Activated naive CD8-positive, alpha-beta T cell treated with anti-CD3 and anti-CD28 coated beads, Interleukin-2, amount 10 ng/mL, durations not matched to agents 7 days and 5 days (primary cell): ENCODE measurements at regions not wholly inside any gene's neighbourhood (a gene's known extent, or its start where the extent isn't known, plus 50 kb on each side); places are given as distances from the start of the nearest gene placed in this dataset.

Experiments
- ATAC-seq: fragments of 150-1000 bp; cut with Tn5 transposase; one replicate; pipeline ENCODE4 v1.10.0; 2021; ENCODE audit warnings: low read depth, moderate library complexity
- POLR2A ChIA-PET: fragments of 350-600 bp; sonication (Branson Sonifier 250); formaldehyde crosslinking; loops from one replicate; lab custom pipeline; 2021; ENCODE audit warnings: antibody characterized with exemption; lab: Charles Lee
- DNase-seq: peaks from one replicate; pipeline ENCODE4 v3.0.0; 2021
- H3K27ac Mint-ChIP-seq: one replicate; pipeline ENCODE4 v1.8.0; 2022; ENCODE audit warnings: mild to moderate bottlenecking, mixed read lengths
- H3K27me3 Mint-ChIP-seq: one replicate; pipeline ENCODE4 v1.8.0; 2022; ENCODE audit warnings: mild to moderate bottlenecking, moderate library complexity, mixed read lengths
- H3K36me3 Mint-ChIP-seq: one replicate; pipeline ENCODE4 v1.8.0; 2021; ENCODE audit warnings: mild to moderate bottlenecking, mixed read lengths
- H3K4me1 Mint-ChIP-seq: one replicate; pipeline ENCODE4 v1.8.0; 2021; ENCODE audit warnings: mixed read lengths
- H3K4me3 Mint-ChIP-seq: one replicate; pipeline ENCODE4 v1.8.0; 2022; ENCODE audit warnings: mild to moderate bottlenecking, moderate library complexity, mixed read lengths
- H3K9me3 Mint-ChIP-seq: one replicate; pipeline ENCODE4 v1.8.0; 2021; ENCODE audit warnings: mixed read lengths

DNA sequence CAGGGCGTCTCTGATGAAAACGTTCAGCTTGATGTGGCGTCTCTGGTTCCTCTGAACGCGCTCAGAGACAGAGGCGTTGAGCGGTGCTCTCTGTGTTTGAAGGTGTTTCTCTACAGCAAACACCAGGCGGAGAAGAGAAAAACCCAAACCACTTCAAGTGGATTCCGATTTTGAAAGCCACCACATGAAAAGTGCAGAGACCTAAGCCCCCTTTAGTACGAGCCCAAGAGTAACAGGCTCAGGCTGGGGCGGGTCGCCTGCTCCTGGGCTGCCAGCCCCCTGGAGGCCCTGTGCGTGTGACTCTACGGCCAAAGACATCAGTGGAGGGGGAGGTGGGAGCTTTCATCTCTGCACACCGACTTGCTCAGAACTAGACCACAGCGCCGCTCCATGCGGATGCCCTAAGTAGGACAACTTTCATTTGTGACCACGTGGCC lies 328.4 kb downstream of the MAF start:
- DNase-seq (peak; percentile 76), ATAC-seq (peak; percentile 87)
- peak overlapping the region; percentile 92 for H3K27ac Mint-ChIP-seq
- H3K4me1 Mint-ChIP-seq = peaks cover 64% of the 10 kb centered on the region
- H3K4me3 Mint-ChIP-seq = peak overlapping the region; percentile 74
- POLR2A ChIA-PET = interaction anchor here (0.7 to 0.9 kb wide), 4 partner anchors 9 to 182 kb away, joined by 3 read pairs; no protein-coding TSS in a partner anchor
- H3K27me3 Mint-ChIP-seq = peaks cover 32% of the 10 kb centered on the region
- no peaks in the 10 kb centered on the region for H3K36me3 Mint-ChIP-seq
- H3K9me3 Mint-ChIP-seq = peaks cover 5% of the 10 kb centered on the region

DNA sequence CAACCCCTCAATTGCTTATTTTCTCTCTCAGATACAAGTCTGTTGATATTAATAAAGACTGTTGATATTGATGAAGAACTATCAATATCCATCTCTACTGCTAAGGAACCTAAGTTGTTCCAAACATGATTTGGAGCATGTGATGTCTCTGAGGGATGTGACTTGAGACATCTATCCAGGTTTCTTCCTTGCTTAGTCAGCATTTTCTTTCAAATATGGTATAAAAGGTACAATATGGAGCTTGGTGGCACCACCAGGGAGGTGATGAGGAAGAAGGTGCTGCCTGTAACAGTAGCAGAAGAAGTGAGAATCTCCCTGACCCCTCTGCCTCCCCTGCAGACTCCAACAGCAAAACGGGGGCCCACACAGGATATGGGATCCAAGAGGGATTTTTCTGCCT lies 329.0 kb downstream of the MAF start:
- Mint-ChIP-seq H3K4me1 (peaks cover 68% of the 10 kb centered on the region), H3K27ac (peak overlapping the region; percentile 92), H3K4me3 (peak overlapping the region; percentile 74), H3K27me3 (peaks cover 29% of the 10 kb centered on the region), H3K36me3 (no peaks in the 10 kb centered on the region), H3K9me3 (peaks cover 5% of the 10 kb centered on the region)
- DNase-seq (no peak), ATAC-seq (no peak)
- POLR2A ChIA-PET = interaction anchor here (0.7 to 0.9 kb wide), 4 partner anchors 8 to 329 kb away, joined by 3 to 7 read pairs (median 3); partner anchors contain the start of gene MAF

DNA sequence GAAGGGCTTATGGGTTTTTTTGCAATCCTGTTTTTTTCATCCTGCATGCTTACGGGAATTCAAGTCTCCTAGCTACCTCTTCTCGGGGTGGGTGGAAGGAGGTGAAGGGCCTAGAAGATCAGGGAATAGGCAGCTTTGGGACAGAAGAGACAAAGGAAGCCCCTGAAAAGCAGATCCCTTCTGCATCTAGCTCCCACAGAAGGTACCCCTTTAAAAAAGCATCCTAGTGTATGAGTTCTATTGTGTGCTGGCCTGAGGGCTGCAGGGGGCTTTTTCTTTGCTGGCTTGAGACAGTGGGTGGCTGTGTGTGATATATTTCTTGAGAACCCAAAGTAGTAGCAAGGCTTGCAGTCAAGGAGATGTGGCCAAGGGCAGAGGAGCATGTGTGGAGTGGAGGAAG lies 330.5 kb downstream of the MAF start:
- Mint-ChIP-seq H3K27me3 (peaks cover 34% of the 10 kb centered on the region), H3K9me3 (peaks cover 5% of the 10 kb centered on the region), H3K4me3 (peak overlapping the region; percentile 72), H3K36me3 (no peaks in the 10 kb centered on the region), H3K27ac (peak overlapping the region; percentile 28), H3K4me1 (peaks cover 68% of the 10 kb centered on the region)
- no peak for DNase-seq
- ATAC-seq = no peak
- POLR2A ChIA-PET = interaction anchor here (1.0 to 1.5 kb wide), 2 partner anchors 8 to 51 kb away, joined by 3 to 5 read pairs; no protein-coding TSS in a partner anchor

DNA sequence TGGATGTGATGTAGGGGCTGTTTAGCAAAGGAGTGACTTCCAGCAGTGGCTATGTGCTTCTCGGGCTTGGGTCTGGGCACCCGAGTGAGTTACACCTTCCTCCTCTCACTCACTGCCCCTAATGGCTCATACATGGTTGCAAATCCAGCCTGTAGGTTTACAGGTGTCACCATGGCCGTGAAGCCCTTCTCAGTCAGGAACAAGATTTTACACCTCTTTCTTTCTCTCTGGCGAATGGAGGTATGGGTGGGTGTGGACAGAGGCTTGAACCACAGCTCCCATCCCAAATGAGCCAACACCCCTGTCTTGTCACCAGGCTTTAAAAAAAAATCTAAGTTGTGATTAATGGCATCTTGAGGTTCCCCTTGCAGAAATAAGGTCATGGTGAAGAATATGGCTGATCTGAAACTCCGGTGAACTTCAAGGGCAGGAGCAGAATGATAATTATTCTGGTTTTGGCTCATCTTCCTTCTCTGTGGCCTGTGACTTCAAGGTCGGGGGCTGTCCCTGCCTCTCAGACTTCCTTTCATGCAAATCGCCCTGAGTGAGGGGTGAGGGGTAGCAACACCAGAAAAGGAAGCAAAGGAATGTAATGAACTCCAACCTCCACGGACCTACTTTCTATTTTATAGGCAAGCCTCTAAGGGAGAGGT lies 331.2 kb downstream of the MAF start:
- Mint-ChIP-seq H3K36me3 (no peaks in the 10 kb centered on the region), H3K27ac (peak overlapping the region; percentile 81), H3K4me3 (peak overlapping the region; percentile 72), H3K4me1 (peaks cover 63% of the 10 kb centered on the region), H3K27me3 (peaks cover 35% of the 10 kb centered on the region), H3K9me3 (peaks cover 8% of the 10 kb centered on the region)
- DNase-seq = peak; percentile 43
- ATAC-seq = peak; percentile 55
- POLR2A ChIA-PET = interaction anchor here (1.0 to 1.5 kb wide), 2 partner anchors 9 to 50 kb away, joined by 3 to 5 read pairs; no protein-coding TSS in a partner anchor

DNA sequence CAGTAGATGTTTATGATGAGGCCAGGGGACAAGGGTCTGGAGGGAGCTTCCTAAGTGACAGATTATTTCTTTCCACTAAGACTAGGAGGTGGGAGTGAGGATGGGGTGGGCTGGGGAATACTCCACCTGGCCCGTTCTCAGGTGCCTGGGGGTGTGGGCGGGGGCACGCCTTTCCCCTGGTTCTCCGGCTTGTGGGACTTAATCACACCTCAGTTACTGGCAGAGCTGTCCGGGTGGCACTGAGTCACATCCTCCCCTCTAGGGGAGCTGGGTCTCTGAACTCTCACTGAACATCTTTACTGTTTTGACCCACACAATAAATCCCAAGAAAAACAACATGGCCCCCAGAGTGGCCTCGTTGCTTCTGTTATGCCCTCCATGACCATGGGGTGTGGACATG lies 332.8 kb downstream of the MAF start:
- peaks cover 11% of the 10 kb centered on the region for H3K9me3 Mint-ChIP-seq
- peaks cover 55% of the 10 kb centered on the region for H3K4me1 Mint-ChIP-seq
- DNase-seq = no peak
- peak overlapping the region; percentile 22 for H3K27ac Mint-ChIP-seq
- H3K4me3 Mint-ChIP-seq = no peak overlapping the region
- no peaks in the 10 kb centered on the region for H3K36me3 Mint-ChIP-seq
- H3K27me3 Mint-ChIP-seq = peaks cover 42% of the 10 kb centered on the region
- POLR2A ChIA-PET = no interaction called here
- ATAC-seq = no peak

DNA sequence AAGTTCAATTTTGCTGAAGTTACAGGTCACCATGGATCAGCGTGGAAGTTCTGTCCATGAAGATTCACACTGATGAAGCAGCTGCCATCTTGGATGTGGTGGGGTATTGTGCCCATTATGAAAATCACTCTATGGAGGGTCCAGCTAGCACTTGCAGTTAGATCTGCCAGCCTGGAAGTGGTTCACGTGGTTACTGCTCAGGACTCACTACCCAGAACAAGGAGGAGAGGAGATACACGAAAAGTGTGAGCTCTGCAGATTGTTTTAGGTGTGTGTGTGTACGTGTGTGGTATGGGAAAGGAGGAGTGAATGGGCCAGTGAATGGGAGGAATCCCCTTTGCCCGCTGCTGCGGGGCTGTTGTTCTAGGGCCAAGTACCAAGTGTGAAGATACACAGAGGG lies 333.4 kb downstream of the MAF start:
- H3K9me3 Mint-ChIP-seq = peaks cover 11% of the 10 kb centered on the region
- ATAC-seq (no peak), DNase-seq (no peak)
- H3K4me3 Mint-ChIP-seq = peak overlapping the region; percentile 7
- POLR2A ChIA-PET = no interaction called here
- no peaks in the 10 kb centered on the region for H3K36me3 Mint-ChIP-seq
- peaks cover 50% of the 10 kb centered on the region for H3K4me1 Mint-ChIP-seq
- no peak overlapping the region for H3K27ac Mint-ChIP-seq
- H3K27me3 Mint-ChIP-seq = peaks cover 48% of the 10 kb centered on the region

DNA sequence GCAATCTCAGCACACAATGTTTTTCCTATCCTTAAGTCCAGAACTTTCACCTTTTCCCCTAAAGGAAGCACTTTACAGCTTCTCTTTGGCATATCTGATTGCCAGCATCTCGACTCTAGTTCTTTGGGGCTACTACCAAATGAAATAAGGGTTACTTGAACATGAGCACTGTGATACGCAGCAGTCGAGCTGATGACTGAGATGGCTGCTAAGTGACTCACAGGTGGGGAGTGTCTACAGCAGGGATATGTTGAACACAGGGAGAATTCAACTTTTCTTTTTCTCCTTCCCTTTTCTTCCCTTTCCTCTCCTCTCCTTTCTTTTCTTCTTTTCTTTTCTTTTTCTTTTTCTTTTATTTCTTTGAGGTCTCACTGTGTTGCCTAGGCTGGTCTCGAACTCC lies 334.8 kb downstream of the MAF start:
- no peak for ATAC-seq
- no peak for DNase-seq
- Mint-ChIP-seq H3K9me3 (peaks cover 11% of the 10 kb centered on the region), H3K36me3 (no peaks in the 10 kb centered on the region), H3K4me1 (peaks cover 39% of the 10 kb centered on the region), H3K27me3 (peaks cover 53% of the 10 kb centered on the region), H3K4me3 (no peak overlapping the region), H3K27ac (no peak overlapping the region)
- POLR2A ChIA-PET = no interaction called here

DNA sequence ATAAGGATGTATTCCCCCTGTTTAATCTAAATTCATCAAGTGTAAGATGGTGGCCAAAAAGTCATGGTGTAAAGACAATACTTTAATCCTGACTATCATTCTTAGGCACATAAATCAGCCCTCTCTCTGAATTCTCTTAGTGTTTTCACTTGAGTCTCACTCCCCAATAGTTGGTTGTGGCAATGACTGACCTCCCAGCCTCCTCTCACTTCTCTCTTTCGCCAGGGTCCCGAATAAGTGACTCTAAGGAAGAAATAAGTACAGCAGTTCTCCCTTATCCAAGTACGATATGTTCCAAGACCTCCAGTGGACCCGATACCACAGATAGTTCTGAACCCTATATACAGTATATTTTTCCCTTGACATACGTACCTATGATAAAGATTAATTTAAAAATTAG lies 335.3 kb downstream of the MAF start:
- POLR2A ChIA-PET = no interaction called here
- Mint-ChIP-seq H3K36me3 (no peaks in the 10 kb centered on the region), H3K27me3 (peaks cover 55% of the 10 kb centered on the region)

DNA sequence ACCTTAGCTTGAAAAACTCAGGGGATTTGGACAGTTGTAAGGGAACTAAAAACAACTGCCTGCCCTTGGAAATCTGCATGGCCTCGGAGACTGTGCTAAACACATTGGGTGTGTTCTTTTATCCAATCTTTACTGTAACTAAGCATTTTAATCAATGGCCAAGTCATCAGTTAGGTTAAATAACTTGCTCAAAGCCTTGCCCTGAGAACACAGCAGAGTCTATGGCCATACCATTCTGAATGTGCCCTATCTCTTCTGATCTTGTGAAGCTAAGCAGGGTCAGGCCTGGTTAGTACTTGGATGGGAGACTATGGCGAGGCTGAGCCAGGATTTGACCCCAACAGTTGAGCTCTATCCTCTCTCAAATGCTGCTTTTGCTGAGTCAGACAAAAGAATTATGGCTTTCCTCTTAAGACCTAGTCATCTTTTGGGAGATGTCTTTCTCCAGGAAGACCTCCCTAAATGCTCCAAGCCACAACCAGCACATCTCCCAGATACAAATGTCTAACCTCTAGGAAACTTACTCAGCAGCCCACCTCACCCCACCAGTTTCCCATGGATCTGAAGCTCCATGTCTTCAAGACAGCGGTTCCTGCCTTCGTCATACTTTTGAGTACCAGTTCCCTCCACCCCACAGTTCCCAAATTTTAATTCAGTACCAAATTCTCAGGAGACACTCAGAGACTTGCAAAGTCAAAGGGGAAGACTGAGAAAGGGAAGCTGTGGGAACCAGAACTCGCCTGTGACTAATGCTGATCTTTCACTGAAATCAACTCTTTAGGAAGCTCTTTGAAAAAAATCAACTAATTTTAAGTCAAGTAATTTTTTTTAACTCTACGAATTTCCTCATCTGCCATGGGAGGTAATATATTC lies 336.1 kb downstream of the MAF start:
- H3K4me1 Mint-ChIP-seq = peaks cover 27% of the 10 kb centered on the region
- H3K27me3 Mint-ChIP-seq = peaks cover 57% of the 10 kb centered on the region
- ATAC-seq (no peak), DNase-seq (no peak)
- no peaks in the 10 kb centered on the region for H3K36me3 Mint-ChIP-seq
- H3K4me3 Mint-ChIP-seq = no peak overlapping the region
- H3K27ac Mint-ChIP-seq = no peak overlapping the region
- POLR2A ChIA-PET = interaction anchor here (0.6 kb wide), 1 partner anchor 337 kb away, joined by 3 read pairs; no protein-coding TSS in a partner anchor
- H3K9me3 Mint-ChIP-seq = peaks cover 11% of the 10 kb centered on the region

More for the DNA sequence above, 335.3 kb downstream of the MAF start:
- Mint-ChIP-seq H3K9me3 (peaks cover 11% of the 10 kb centered on the region), H3K4me3 (no peak overlapping the region), H3K4me1 (peaks cover 34% of the 10 kb centered on the region), H3K27ac (no peak overlapping the region)
- DNase-seq (no peak), ATAC-seq (no peak)

DNA sequence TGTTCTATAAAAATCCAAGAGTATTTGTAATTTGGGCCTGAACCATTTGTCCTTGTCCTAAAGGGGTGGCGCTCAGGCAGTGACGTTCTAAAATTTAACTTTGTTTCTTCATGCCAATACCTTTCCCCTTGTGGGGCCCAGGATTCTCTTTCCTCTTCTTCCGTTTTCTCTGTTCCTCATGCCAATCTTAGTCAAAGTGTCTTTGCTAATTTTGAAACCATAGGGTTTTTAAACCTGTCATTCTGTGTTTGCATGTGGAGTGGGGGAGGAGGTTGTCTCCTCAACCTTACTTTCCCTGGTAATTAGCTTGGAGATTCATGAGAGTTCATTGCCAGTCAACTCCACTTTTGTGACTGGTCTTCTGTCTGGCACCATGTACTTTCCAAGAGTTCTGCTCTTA lies 337.1 kb downstream of the MAF start:
- DNase-seq (no peak), ATAC-seq (no peak)
- Mint-ChIP-seq H3K27ac (no peak overlapping the region), H3K4me1 (peaks cover 16% of the 10 kb centered on the region), H3K4me3 (no peak overlapping the region), H3K36me3 (no peaks in the 10 kb centered on the region), H3K27me3 (peaks cover 65% of the 10 kb centered on the region), H3K9me3 (peaks cover 11% of the 10 kb centered on the region)
- POLR2A ChIA-PET = interaction anchor here (0.6 kb wide), 2 partner anchors 9 to 336 kb away, joined by 3 read pairs; no protein-coding TSS in a partner anchor
